ENCODE measurements at regions not wholly inside any gene's neighbourhood (a gene's known extent, or its start where the extent isn't known, plus 50 kb on each side); places are given as distances from the start of the nearest gene placed in this dataset.

DNA sequence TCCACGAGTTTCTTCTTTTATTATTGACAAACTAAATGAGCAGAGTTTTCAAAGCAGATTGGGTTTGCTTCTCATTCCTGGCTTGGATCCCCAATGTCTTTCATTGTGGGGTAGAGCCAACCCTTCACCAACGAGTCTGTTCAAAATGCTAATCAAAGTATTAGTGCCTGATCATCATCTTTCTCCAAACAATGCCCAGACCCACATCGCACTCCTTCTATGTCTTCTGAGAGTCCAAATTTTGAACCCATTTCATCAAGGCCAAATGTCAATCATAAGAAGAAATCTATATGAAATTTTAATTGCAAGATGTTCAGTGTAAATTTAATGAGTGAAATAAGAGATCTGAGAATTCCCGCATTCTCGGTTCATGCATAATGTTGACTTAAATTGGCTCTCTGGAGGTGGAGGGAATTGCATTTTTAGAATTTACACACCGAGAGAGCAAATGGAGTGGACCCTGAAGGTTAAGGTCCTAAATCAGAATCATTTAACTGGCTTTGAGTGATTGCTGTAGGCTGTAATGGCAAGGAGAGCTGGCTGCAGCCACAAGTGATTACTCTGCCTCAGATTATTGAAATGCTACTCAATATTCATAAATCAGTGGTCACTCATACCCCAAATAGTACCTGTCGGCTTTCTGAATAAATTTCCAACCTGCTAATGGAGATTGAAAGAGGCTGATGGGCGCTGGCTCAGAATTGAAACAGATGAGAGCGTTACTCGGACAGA is 602.9 kb downstream of the TYW1 start:
- no peak for DNase-seq
- POLR2A ChIA-PET = no interaction called here
- CTCF ChIA-PET = no interaction called here
- Mint-ChIP-seq H3K36me3 (no peaks in the 10 kb centered on the region), H3K4me1 (no peaks in the 10 kb centered on the region), H3K27me3 (no peaks in the 10 kb centered on the region), H3K27ac (no peak overlapping the region), H3K9me3 (peaks cover 11 to 18% (median 14%) of the 10 kb centered on the region in 3 donors), H3K4me3 (no peak overlapping the region)
- Histone ChIP-seq H3K36me3 (ENCODE audit: control insufficient read depth in 2 of 2, extremely low read depth in 1 of 2, insufficient read depth in 1 of 2, low read length in 1 of 2) (no peaks in the 10 kb centered on the region), H3K27ac (ENCODE audit: low read length) (no peak overlapping the region), H3K9me3 (no peaks in the 10 kb centered on the region), H3K4me3 (ENCODE audit: control insufficient read depth in 1 of 2, extremely low read depth in 1 of 2, low read length in 1 of 2) (no peak overlapping the region), H3K27me3 (replicated peaks in 1 of 2; ENCODE audit: control insufficient read depth in 2 of 2, extremely low read depth in 1 of 2, insufficient read depth in 2 of 2, low read length in 1 of 2) (no peaks in the 10 kb centered on the region), H3K4me1 (ENCODE audit: control insufficient read depth in 1 of 2, extremely low read depth in 1 of 2, insufficient read depth in 2 of 2, low read length in 2 of 2) (no peaks in the 10 kb centered on the region)
- no peak for ATAC-seq (replicated peaks in 1 of 4)
- 100% methylated on average over 4 of the region's 10 CpGs for WGBS (ENCODE audit: insufficient coverage)

DNA sequence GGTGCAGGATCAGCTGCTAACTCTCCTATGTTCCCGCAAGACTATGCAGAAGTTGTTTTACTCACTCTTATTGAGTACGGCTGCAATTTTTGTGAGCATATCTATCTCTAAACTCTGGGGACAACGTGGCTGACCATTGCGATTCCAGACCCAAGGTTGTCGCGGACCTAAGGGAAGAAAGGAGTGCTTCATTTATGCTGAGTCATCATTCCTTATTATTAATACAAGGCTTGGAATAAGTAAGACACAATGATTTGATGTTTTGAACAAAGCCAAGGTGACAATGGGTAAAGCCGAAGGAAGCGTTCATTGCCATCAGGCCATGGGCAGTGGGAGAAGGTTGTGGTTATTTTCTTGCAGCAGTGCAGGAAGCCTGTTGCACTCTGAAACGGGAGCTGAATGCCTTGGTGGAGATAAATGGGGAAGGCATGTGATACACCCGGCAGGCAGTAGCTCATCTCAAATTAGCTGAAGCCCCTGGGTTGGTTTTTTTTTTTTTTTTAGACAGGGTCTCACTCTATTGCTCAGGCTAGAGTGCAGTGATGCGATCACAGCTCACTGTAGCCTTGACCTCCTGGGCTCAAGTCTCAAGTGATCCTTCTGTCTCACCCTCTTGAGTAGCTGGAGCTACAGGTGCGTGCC is 605.7 kb downstream of the TYW1 start:
- no peaks in the 10 kb centered on the region for H3K27me3 Mint-ChIP-seq
- no peaks in the 10 kb centered on the region for H3K4me1 ChIP-seq (ENCODE audit: control insufficient read depth in 1 of 2, extremely low read depth in 1 of 2, insufficient read depth in 2 of 2, low read length in 2 of 2)
- no peaks in the 10 kb centered on the region for H3K4me1 Mint-ChIP-seq
- no peak overlapping the region for H3K27ac ChIP-seq (ENCODE audit: low read length)
- CTCF ChIA-PET = no interaction called here
- ATAC-seq (replicated peaks in 1 of 4) = no peak
- 88% methylated on average over 5 of the region's 12 CpGs for whole genome bisulfite sequencing (ENCODE audit: insufficient coverage)
- H3K4me3 Mint-ChIP-seq = no peak overlapping the region
- no peaks in the 10 kb centered on the region for H3K9me3 ChIP-seq
- H3K9me3 Mint-ChIP-seq = peaks cover 20 to 24% (median 22%) of the 10 kb centered on the region in 3 donors
- POLR2A ChIA-PET = no interaction called here
- H3K27ac Mint-ChIP-seq = no peak overlapping the region
- H3K36me3 Mint-ChIP-seq = no peaks in the 10 kb centered on the region
- no peaks in the 10 kb centered on the region for H3K36me3 ChIP-seq (ENCODE audit: control insufficient read depth in 2 of 2, extremely low read depth in 1 of 2, insufficient read depth in 1 of 2, low read length in 1 of 2)
- H3K27me3 ChIP-seq (replicated peaks in 1 of 2; ENCODE audit: control insufficient read depth in 2 of 2, extremely low read depth in 1 of 2, insufficient read depth in 2 of 2, low read length in 1 of 2) = no peaks in the 10 kb centered on the region
- no peak overlapping the region for H3K4me3 ChIP-seq (ENCODE audit: control insufficient read depth in 1 of 2, extremely low read depth in 1 of 2, low read length in 1 of 2)
- no peak for DNase-seq

DNA sequence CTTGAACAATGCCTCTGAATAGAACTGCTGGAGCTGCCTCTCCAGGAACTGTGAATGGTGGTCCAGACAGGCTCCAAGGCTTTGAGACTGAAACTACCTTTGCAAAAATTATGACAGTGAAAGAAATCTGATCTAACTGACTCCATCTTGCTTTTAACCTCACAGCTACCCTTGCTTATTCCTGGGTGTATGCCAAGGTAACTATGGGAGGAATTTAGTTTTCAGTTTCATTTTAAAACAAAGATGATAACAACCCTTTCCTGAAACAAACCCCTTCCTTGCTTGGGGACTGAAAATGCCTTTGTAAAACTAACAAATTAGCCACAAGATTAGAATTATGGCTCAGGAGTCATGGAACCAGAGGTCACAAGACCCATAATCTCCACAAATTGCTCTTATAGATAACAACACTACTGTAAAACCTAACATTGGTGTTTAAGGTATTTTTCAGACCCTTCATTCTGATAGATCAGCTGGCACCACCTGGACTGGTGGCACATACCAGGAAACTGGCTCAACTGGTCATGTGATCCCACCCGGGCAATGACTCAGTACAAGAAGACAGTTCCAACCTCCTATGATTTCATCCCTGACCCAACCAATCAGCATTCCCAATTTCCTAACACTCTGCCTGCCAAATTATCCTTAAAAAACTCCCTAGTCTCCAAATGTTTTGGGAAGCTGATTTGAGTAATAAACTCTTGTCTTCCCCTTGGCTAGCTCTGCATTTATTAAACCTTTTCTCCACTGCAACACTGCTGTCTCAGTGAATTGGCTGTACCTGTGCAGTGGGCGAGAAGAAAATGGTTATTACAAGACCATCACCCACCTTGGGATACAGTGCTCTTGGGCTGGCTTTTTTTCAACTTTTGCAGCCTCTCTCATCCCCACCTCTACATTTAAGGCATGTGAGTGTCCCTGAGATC is 608.1 kb downstream of the TYW1 start:
- Mint-ChIP-seq H3K27me3 (no peaks in the 10 kb centered on the region), H3K36me3 (no peaks in the 10 kb centered on the region), H3K27ac (no peak overlapping the region), H3K4me1 (no peaks in the 10 kb centered on the region), H3K9me3 (peaks cover 18 to 27% (median 19%) of the 10 kb centered on the region in 3 donors), H3K4me3 (no peak overlapping the region)
- ATAC-seq (replicated peaks in 1 of 4) (no peak), DNase-seq (no peak)
- 100% methylated on average over 1 of the region's 2 CpGs for WGBS (ENCODE audit: insufficient coverage)
- ChIA-PET POLR2A (no interaction called here), CTCF (no interaction called here)
- H3K27ac ChIP-seq (ENCODE audit: low read length) = no peak overlapping the region
- no peaks in the 10 kb centered on the region for H3K9me3 ChIP-seq
- no peak overlapping the region for H3K4me3 ChIP-seq (ENCODE audit: control insufficient read depth in 1 of 2, extremely low read depth in 1 of 2, low read length in 1 of 2)
- no peaks in the 10 kb centered on the region for H3K36me3 ChIP-seq (ENCODE audit: control insufficient read depth in 2 of 2, extremely low read depth in 1 of 2, insufficient read depth in 1 of 2, low read length in 1 of 2)
- no peaks in the 10 kb centered on the region for H3K4me1 ChIP-seq (ENCODE audit: control insufficient read depth in 1 of 2, extremely low read depth in 1 of 2, insufficient read depth in 2 of 2, low read length in 2 of 2)
- H3K27me3 ChIP-seq (replicated peaks in 1 of 2; ENCODE audit: control insufficient read depth in 2 of 2, extremely low read depth in 1 of 2, insufficient read depth in 2 of 2, low read length in 1 of 2) = no peaks in the 10 kb centered on the region

DNA sequence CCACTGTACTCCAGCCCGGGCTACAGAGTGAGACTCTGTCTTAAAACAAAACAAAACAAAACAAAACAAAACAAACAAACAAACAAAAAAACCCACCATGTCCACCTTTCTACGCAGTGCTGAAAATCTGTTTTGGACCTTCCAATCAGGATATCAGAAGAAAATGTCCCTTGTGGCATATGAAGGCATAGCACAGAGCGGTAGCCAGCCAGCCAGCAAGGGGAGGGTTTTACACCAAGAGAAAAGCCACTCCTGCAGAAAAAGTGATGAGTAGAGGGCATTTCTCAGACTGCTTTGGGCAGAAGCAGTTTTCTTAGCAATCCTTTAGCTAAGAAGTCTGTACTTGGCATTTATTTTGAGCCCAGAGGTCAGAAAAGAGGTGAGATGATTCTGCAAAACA is 612.2 kb downstream of the TYW1 start:
- Mint-ChIP-seq H3K27ac (no peak overlapping the region), H3K4me3 (no peak overlapping the region), H3K36me3 (no peaks in the 10 kb centered on the region), H3K27me3 (no peaks in the 10 kb centered on the region), H3K4me1 (no peaks in the 10 kb centered on the region), H3K9me3 (peaks cover 17 to 27% (median 26%) of the 10 kb centered on the region in 3 donors)
- 90% methylated on average over 2 of the region's 3 CpGs for WGBS (ENCODE audit: insufficient coverage)
- no peak overlapping the region for H3K4me3 ChIP-seq (ENCODE audit: control insufficient read depth in 1 of 2, extremely low read depth in 1 of 2, low read length in 1 of 2)
- H3K9me3 ChIP-seq = no peaks in the 10 kb centered on the region
- H3K27me3 ChIP-seq (replicated peaks in 1 of 2; ENCODE audit: control insufficient read depth in 2 of 2, extremely low read depth in 1 of 2, insufficient read depth in 2 of 2, low read length in 1 of 2) = peaks cover 0 to 3% of the 10 kb centered on the region in 2 experiments
- no peak overlapping the region for H3K27ac ChIP-seq (ENCODE audit: low read length)
- ChIA-PET CTCF (no interaction called here), POLR2A (no interaction called here)
- no peaks in the 10 kb centered on the region for H3K36me3 ChIP-seq (ENCODE audit: control insufficient read depth in 2 of 2, extremely low read depth in 1 of 2, insufficient read depth in 1 of 2, low read length in 1 of 2)
- ATAC-seq (replicated peaks in 1 of 4) (no peak), DNase-seq (no peak)
- no peaks in the 10 kb centered on the region for H3K4me1 ChIP-seq (ENCODE audit: control insufficient read depth in 1 of 2, extremely low read depth in 1 of 2, insufficient read depth in 2 of 2, low read length in 2 of 2)

DNA sequence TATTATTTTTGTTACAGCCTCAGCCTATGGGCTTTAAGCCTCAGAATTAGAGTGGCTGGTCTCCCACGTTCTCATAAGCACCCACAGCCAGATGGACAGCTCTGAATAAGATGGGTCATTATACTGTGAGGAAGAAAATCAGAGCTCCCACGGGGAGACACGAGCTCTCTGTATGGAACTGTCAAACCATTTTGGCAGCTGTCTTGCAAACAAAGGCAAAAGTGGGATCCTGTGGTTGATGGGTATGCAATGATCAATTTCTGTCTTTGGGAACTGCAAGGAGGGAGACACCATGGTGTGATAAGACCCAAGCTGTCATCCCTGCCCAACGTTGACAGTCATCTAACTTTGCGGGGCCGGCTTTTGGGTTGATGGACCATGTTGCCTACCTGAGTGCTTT is 614.3 kb downstream of the TYW1 start:
- Mint-ChIP-seq H3K36me3 (no peaks in the 10 kb centered on the region), H3K4me3 (no peak overlapping the region)
- POLR2A ChIA-PET = no interaction called here

DNA sequence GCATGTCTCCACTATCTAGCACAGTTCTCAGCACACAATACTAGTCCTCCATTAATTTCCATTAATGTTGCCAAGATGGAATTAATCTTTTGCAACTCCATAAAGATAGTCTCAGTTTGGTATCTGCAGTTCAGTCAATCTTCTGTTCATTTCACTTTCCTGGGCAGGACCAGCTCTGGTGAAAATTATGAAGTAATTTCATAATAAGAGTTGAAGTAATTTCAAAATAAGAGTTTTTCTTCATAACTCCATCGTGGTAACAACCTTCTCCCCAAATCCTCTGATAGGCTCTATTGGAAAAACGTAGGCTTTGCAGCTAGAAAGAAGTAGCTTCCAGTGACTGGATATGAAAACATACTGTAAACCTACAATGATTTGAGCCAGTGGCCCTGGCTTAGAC is 618.2 kb downstream of the TYW1 start:
- ChIA-PET CTCF (no interaction called here), POLR2A (no interaction called here)
- no peaks in the 10 kb centered on the region for H3K9me3 ChIP-seq
- H3K27me3 Mint-ChIP-seq = peaks cover under 1 to 2% of the 10 kb centered on the region in 2 donors
- ATAC-seq (replicated peaks in 1 of 4) (no peak), DNase-seq (no peak)
- no CpG with 5 or more reads among the region's 2 CpGs for WGBS (ENCODE audit: insufficient coverage)
- H3K4me1 Mint-ChIP-seq = no peaks in the 10 kb centered on the region
- H3K4me3 Mint-ChIP-seq = no peak overlapping the region
- no peak overlapping the region for H3K27ac Mint-ChIP-seq
- peaks cover 0 to 3% of the 10 kb centered on the region in 2 experiments for H3K27me3 ChIP-seq (replicated peaks in 1 of 2; ENCODE audit: control insufficient read depth in 2 of 2, extremely low read depth in 1 of 2, insufficient read depth in 2 of 2, low read length in 1 of 2)
- H3K9me3 Mint-ChIP-seq = peaks cover 4 to 21% (median 17%) of the 10 kb centered on the region in 3 donors
- no peaks in the 10 kb centered on the region for H3K36me3 Mint-ChIP-seq
- H3K4me1 ChIP-seq (ENCODE audit: control insufficient read depth in 1 of 2, extremely low read depth in 1 of 2, insufficient read depth in 2 of 2, low read length in 2 of 2) = no peaks in the 10 kb centered on the region
- H3K27ac ChIP-seq (ENCODE audit: low read length) = no peak overlapping the region
- H3K4me3 ChIP-seq (ENCODE audit: control insufficient read depth in 1 of 2, extremely low read depth in 1 of 2, low read length in 1 of 2) = no peak overlapping the region
- no peaks in the 10 kb centered on the region for H3K36me3 ChIP-seq (ENCODE audit: control insufficient read depth in 2 of 2, extremely low read depth in 1 of 2, insufficient read depth in 1 of 2, low read length in 1 of 2)

More for the DNA sequence above, 614.3 kb downstream of the TYW1 start:
- Histone ChIP-seq H3K4me1 (ENCODE audit: control insufficient read depth in 1 of 2, extremely low read depth in 1 of 2, insufficient read depth in 2 of 2, low read length in 2 of 2) (no peaks in the 10 kb centered on the region), H3K4me3 (ENCODE audit: control insufficient read depth in 1 of 2, extremely low read depth in 1 of 2, low read length in 1 of 2) (no peak overlapping the region), H3K36me3 (ENCODE audit: control insufficient read depth in 2 of 2, extremely low read depth in 1 of 2, insufficient read depth in 1 of 2, low read length in 1 of 2) (no peaks in the 10 kb centered on the region), H3K27ac (ENCODE audit: low read length) (no peak overlapping the region), H3K9me3 (no peaks in the 10 kb centered on the region), H3K27me3 (replicated peaks in 1 of 2; ENCODE audit: control insufficient read depth in 2 of 2, extremely low read depth in 1 of 2, insufficient read depth in 2 of 2, low read length in 1 of 2) (peaks cover 0 to 3% of the 10 kb centered on the region in 2 experiments)
- Mint-ChIP-seq H3K27me3 (no peaks in the 10 kb centered on the region), H3K27ac (no peak overlapping the region), H3K4me1 (no peaks in the 10 kb centered on the region), H3K9me3 (peaks cover 8 to 18% (median 18%) of the 10 kb centered on the region in 3 donors)
- CTCF ChIA-PET = no interaction called here
- DNase-seq = no peak
- 79% methylated on average over 6 of the region's 6 CpGs for WGBS (ENCODE audit: insufficient coverage)
- no peak for ATAC-seq (replicated peaks in 1 of 4)
